CD8-positive, alpha-beta memory T cell (primary cell): ENCODE measurements at regions not wholly inside any gene's neighbourhood (a gene's known extent, or its start where the extent isn't known, plus 50 kb on each side); places are given as distances from the start of the nearest gene placed in this dataset.

Source experiments
- CTCF ChIA-PET: fragments of 350-600 bp; sonication (Branson Sonifier 250); formaldehyde crosslinking; loops from one replicate; lab custom pipeline; 2021; ENCODE audit warnings: antibody characterized with exemption; lab: Charles Lee
- POLR2A ChIA-PET: fragments of 350-600 bp; sonication (Branson Sonifier 250); formaldehyde crosslinking; loops from one replicate; lab custom pipeline; 2021; ENCODE audit warnings: antibody characterized with exemption; lab: Charles Lee
- DNase-seq, 5 donors: peaks; one replicate each; pipeline versions ENCODE4 v3.0.0 to v3.0.0-alpha.2; 2020 to 2022; ENCODE audit warnings: mixed read lengths in 1 of 5
- H3K27ac ChIP-seq: one replicate; pipeline ENCODE4 v1.7.0; 2013; ENCODE audit warnings: low read depth, mild to moderate bottlenecking, low read length, moderate library complexity
- H3K27me3 ChIP-seq: 2 replicates; pipeline ENCODE4 v1.7.0; 2013; ENCODE audit warnings: low read length, mild to moderate bottlenecking; ENCODE audit not compliant: insufficient read depth, poor library complexity, severe bottlenecking
- H3K36me3 ChIP-seq: 2 replicates; pipeline ENCODE4 v1.7.0; 2013; ENCODE audit warnings: mild to moderate bottlenecking, low read length, moderate library complexity; ENCODE audit not compliant: insufficient read depth
- H3K4me1 ChIP-seq: 2 replicates; pipeline ENCODE4 v1.7.0; 2013; ENCODE audit warnings: mild to moderate bottlenecking, low read length, moderate library complexity; ENCODE audit not compliant: insufficient read depth
- H3K4me3 ChIP-seq: 2 replicates; pipeline ENCODE4 v1.7.0; 2013; ENCODE audit warnings: mild to moderate bottlenecking, low read length
- H3K9me3 ChIP-seq: 2 replicates; pipeline ENCODE4 v1.7.0; 2013; ENCODE audit warnings: mild to moderate bottlenecking, low read length
- H3K27ac Mint-ChIP-seq, 8 donors: one replicate each; pipeline ENCODE4 v1.8.0; 2020 to 2021; ENCODE audit warnings: mixed read lengths in 8 of 8, mild to moderate bottlenecking in 6 of 8, inconsistent platforms in 3 of 8, moderate library complexity in 3 of 8
- H3K27me3 Mint-ChIP-seq, 2 donors: one replicate each; pipeline ENCODE4 v1.8.0; 2020 to 2021; ENCODE audit warnings: mixed read lengths in 2 of 2, mild to moderate bottlenecking in 1 of 2, moderate library complexity in 1 of 2
- H3K36me3 Mint-ChIP-seq, 3 donors: one replicate each; pipeline ENCODE4 v1.8.0; 2020 to 2021; ENCODE audit warnings: mixed read lengths in 3 of 3, inconsistent platforms in 1 of 3, mild to moderate bottlenecking in 1 of 3
- H3K4me1 Mint-ChIP-seq, 3 donors: one replicate each; pipeline ENCODE4 v1.8.0; 2020 to 2021; ENCODE audit warnings: mixed read lengths in 3 of 3, inconsistent platforms in 1 of 3, mild to moderate bottlenecking in 1 of 3
- H3K4me3 Mint-ChIP-seq, 7 donors: one replicate each; pipeline ENCODE4 v1.8.0; 2020 to 2021; ENCODE audit warnings: mixed read lengths in 7 of 7, mild to moderate bottlenecking in 6 of 7, moderate library complexity in 4 of 7, inconsistent platforms in 2 of 7
- H3K9me3 Mint-ChIP-seq, 5 donors: one replicate each; pipeline ENCODE4 v1.8.0; 2020 to 2022; ENCODE audit warnings: mixed read lengths in 5 of 5, mild to moderate bottlenecking in 3 of 5, moderate library complexity in 2 of 5, inconsistent platforms in 1 of 5

DNA sequence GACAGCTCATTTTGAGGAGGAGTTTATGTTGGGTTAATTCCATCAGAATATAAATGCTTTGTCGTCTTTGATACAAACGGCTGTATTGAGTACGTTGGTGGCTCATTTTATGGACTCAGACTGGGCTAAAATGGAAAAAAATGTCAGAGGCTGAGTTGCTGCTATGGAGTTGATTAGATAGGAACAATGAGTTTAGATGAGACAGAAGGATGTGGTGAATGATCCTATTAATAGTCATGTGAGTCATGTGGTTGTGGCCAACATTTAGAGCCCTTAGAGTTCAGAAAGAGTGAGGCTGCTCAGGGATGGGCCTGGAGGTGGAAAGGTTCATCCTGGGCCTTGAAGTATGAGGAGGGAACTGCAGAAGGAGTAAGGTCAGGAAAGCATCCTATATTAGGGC, 434.2 kb downstream of the MEIS1 start:
- POLR2A ChIA-PET, result no interaction called here
- DNase-seq, result no peak
- no peak overlapping the region for H3K27ac Mint-ChIP-seq
- Histone ChIP-seq H3K27me3 (no peaks in the 10 kb centered on the region), H3K4me1 (no peaks in the 10 kb centered on the region), H3K27ac (no peak overlapping the region), H3K9me3 (no peaks in the 10 kb centered on the region), H3K36me3 (no peaks in the 10 kb centered on the region), H3K4me3 (no peak overlapping the region)
- no peaks in the 10 kb centered on the region for H3K4me1 Mint-ChIP-seq
- H3K27me3 Mint-ChIP-seq, result no peaks in the 10 kb centered on the region
- peaks cover 3 to 13% (median 8%) of the 10 kb centered on the region in 5 donors for H3K9me3 Mint-ChIP-seq
- H3K36me3 Mint-ChIP-seq, result no peaks in the 10 kb centered on the region
- no peak overlapping the region for H3K4me3 Mint-ChIP-seq
- CTCF ChIA-PET, result no interaction called here

DNA sequence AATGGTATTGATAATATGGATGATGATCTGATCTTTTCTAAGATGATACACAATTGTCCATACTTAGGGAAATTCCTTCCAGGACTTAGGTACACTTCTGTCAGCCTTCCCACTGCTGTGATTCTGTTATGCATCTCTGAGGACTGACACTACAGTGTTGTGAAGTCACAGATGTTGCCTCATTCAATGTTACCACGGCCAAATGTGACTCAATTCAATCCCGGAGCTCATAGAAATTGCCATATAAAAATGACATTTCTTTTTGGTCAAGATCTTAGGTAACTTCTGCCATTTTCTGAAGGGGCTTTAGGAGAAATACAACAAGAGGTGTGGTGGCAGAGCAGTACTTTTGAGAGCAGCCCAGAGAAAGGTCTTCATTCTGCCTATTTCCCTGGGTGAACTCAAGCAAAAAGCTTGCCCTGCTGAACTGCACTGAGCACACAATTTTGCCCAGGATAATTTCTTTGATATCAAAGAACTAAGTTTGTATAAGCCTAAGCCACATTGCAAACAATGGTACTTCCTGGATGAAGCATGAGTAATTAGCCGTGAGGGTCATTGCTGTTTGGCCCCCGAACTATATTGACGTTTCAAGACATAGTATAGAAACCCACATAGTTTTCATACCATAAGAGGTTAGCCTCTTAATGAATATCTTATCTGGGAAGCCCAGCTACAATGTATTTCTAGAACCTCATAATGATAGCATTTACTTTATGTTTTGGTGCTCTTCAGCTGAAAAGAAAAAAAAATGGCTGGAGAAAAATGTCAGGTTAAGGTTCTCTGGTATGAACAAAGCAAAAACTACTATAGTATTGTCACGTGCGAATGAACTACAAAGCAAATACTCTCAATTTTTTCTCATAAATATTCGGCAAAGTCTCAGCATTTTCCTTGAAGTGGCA, 437.4 kb downstream of the MEIS1 start:
- POLR2A ChIA-PET, result no interaction called here
- Histone ChIP-seq H3K9me3 (no peaks in the 10 kb centered on the region), H3K4me1 (no peaks in the 10 kb centered on the region), H3K4me3 (no peak overlapping the region), H3K36me3 (no peaks in the 10 kb centered on the region), H3K27me3 (no peaks in the 10 kb centered on the region), H3K27ac (no peak overlapping the region)
- Mint-ChIP-seq H3K27me3 (no peaks in the 10 kb centered on the region), H3K36me3 (no peaks in the 10 kb centered on the region), H3K4me3 (no peak overlapping the region), H3K9me3 (peaks cover 5 to 13% (median 9%) of the 10 kb centered on the region in 5 donors), H3K27ac (no peak overlapping the region), H3K4me1 (no peaks in the 10 kb centered on the region)
- DNase-seq, result no peak
- CTCF ChIA-PET, result no interaction called here

DNA sequence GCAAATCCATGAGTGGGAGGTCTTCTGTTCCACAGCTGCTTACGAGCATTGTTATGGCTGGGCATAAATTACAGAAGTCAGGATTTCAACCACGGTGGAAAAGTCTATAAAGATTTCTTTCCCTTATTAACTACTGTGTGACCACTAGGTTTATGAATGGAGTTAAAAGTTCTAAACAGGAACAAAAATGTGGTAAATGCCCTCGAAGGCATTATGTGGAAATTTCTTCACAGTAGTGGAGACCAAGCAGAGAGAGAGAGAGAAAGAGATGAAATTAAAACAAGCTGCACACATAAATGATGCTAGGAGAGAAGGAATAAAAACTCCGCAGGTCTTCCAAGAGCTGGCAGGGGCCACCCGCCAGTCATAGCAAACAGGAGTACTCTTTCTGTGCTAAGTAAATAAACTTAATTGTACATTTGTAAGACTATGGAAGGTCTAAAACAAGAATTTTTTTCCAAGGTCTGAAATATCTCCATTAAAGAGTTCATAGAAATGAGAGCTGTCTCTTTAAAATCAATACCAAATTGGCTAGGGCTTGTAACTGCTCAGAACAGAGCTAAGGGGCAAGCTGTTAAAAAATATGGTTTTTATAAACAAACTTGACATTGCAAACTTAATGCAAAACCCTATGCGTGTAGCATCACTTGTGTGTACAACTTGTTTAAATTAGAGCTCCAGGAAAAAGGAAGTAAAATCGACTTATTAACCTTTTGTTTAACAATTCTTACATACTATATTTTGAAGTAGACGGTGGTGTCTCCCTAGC, 438.2 kb downstream of the MEIS1 start:
- ChIA-PET CTCF (no interaction called here), POLR2A (no interaction called here)
- H3K9me3 ChIP-seq, result no peaks in the 10 kb centered on the region
- no peak overlapping the region for H3K27ac ChIP-seq
- no peaks in the 10 kb centered on the region for H3K36me3 Mint-ChIP-seq
- H3K4me1 ChIP-seq, result no peaks in the 10 kb centered on the region
- DNase-seq, result no peak
- no peaks in the 10 kb centered on the region for H3K27me3 ChIP-seq
- H3K4me3 Mint-ChIP-seq, result no peak overlapping the region
- H3K9me3 Mint-ChIP-seq, result peaks cover 5 to 10% (median 7%) of the 10 kb centered on the region in 5 donors
- no peaks in the 10 kb centered on the region for H3K27me3 Mint-ChIP-seq
- H3K4me3 ChIP-seq, result no peak overlapping the region
- no peak overlapping the region for H3K27ac Mint-ChIP-seq
- H3K36me3 ChIP-seq, result no peaks in the 10 kb centered on the region
- no peaks in the 10 kb centered on the region for H3K4me1 Mint-ChIP-seq

DNA sequence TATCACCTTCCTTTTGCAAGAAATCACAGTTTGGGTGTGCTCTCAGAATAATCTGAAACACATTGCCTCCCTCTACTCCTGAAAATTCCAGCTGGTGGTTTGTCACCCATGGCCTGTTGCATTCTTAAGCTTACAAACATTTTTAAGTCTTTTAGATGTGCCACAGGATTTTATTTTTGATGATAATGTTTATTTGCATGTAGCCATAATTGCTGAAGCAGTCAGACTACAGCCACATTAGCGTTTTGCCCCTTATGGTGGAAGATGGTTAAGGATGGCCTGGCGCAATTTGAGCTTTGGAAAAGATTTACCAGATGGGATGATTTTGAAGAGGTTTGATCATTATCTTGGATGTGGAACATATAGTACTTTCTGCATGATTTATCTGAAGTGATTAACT, 439.5 kb downstream of the MEIS1 start:
- POLR2A ChIA-PET, result no interaction called here
- Mint-ChIP-seq H3K36me3 (no peaks in the 10 kb centered on the region), H3K4me1 (no peaks in the 10 kb centered on the region)

DNA sequence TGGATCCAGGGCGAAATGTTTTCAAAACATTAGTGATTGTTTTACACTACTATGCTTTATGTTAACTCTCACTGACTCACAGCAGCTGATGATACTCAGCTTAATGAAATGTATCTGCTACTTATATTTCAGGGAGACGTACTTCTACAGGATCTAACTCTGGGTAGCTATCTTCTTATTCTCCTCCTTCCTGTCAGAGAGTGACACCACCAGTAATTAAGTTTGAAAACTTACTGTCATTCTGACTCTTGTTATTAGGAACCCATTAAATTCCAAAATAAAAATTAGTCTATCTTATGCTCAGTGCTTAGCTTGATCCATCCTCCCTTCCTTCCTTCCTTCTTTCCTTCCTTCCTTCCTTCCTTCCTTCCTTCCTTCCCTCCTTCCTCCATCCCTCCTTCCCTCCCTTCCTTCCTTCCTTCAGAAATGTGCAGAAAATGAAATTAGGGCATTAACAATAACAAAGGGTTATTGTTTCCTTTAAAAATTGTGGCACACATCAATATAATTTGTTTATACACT, 441.1 kb downstream of the MEIS1 start:
- H3K4me3 ChIP-seq, result no peak overlapping the region
- no peaks in the 10 kb centered on the region for H3K4me1 ChIP-seq
- no peaks in the 10 kb centered on the region for H3K36me3 ChIP-seq
- Mint-ChIP-seq H3K36me3 (no peaks in the 10 kb centered on the region), H3K4me3 (peak overlapping the region in 1 of 7 donors; percentile 48), H3K27me3 (no peaks in the 10 kb centered on the region), H3K27ac (no peak overlapping the region), H3K9me3 (peaks cover 0 to 7% (median 2%) of the 10 kb centered on the region in 5 donors), H3K4me1 (no peaks in the 10 kb centered on the region)
- DNase-seq, result no peak
- no peak overlapping the region for H3K27ac ChIP-seq
- POLR2A ChIA-PET, result no interaction called here
- no peaks in the 10 kb centered on the region for H3K27me3 ChIP-seq
- CTCF ChIA-PET, result no interaction called here
- no peaks in the 10 kb centered on the region for H3K9me3 ChIP-seq

More for the DNA sequence above, 439.5 kb downstream of the MEIS1 start:
- Mint-ChIP-seq H3K27me3 (no peaks in the 10 kb centered on the region), H3K27ac (no peak overlapping the region), H3K4me3 (no peak overlapping the region), H3K9me3 (peaks cover 2 to 6% (median 5%) of the 10 kb centered on the region in 5 donors)
- Histone ChIP-seq H3K4me1 (no peaks in the 10 kb centered on the region), H3K4me3 (no peak overlapping the region), H3K27me3 (no peaks in the 10 kb centered on the region), H3K36me3 (no peaks in the 10 kb centered on the region), H3K9me3 (no peaks in the 10 kb centered on the region), H3K27ac (no peak overlapping the region)
- CTCF ChIA-PET, result no interaction called here
- DNase-seq, result no peak

DNA sequence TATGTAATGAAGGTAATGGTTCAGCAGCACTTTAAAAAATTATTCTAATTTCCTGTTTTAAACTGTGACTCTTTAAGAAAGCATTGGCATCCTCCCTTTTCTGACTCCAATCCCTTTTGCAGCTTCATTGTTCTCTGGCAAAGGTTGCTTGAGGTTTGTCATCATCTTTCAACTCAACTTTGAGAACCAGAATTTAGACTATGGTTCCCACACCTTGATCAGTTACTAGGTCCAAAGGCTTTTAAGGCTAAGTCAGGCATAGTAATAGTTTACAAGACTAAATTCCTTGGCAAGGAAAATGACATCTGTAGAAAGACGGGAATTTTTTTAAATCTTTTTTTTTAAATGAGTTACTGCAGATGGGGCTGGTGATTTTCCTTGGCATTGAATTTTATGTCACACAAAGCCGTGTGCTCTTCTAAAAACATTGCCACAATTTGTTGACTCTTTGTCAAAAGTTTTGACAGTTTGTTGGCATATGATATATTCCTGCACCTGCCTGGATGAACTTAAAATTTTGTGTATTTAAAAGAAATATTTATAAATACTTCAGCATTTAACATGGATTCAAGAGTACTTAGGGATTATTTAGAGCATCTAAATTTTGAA, 451.0 kb downstream of the MEIS1 start:
- Histone ChIP-seq H3K36me3 (no peaks in the 10 kb centered on the region), H3K9me3 (no peaks in the 10 kb centered on the region), H3K4me1 (no peaks in the 10 kb centered on the region), H3K4me3 (no peak overlapping the region), H3K27me3 (no peaks in the 10 kb centered on the region), H3K27ac (no peak overlapping the region)
- peaks cover 4 to 12% (median 7%) of the 10 kb centered on the region in 5 donors for H3K9me3 Mint-ChIP-seq
- ChIA-PET POLR2A (no interaction called here), CTCF (no interaction called here)
- H3K36me3 Mint-ChIP-seq, result no peaks in the 10 kb centered on the region
- H3K27ac Mint-ChIP-seq, result no peak overlapping the region
- H3K4me1 Mint-ChIP-seq, result no peaks in the 10 kb centered on the region
- H3K4me3 Mint-ChIP-seq, result no peak overlapping the region
- H3K27me3 Mint-ChIP-seq, result no peaks in the 10 kb centered on the region
- DNase-seq, result no peak

DNA sequence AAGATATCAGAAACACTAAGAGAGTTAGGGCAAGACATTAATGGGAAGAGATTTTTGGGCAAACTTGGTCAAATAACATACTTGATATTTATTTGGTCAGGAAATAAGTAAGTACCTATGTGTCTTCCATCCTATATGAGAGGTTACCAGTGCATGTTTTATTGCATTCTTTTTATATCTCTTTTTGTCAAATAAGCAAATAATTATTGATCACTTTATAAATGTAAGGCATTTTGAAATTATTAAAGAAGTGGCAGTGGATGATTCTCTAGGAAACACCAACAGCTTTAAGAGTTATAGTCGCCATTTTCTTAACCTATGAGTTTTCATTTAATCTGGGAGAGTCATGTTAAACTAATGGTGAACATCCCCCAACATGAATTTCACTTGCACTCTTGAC, 453.3 kb downstream of the MEIS1 start:
- H3K4me1 ChIP-seq, result no peaks in the 10 kb centered on the region
- POLR2A ChIA-PET, result no interaction called here
- H3K27ac ChIP-seq, result no peak overlapping the region
- no peak for DNase-seq
- no peaks in the 10 kb centered on the region for H3K4me1 Mint-ChIP-seq
- no peaks in the 10 kb centered on the region for H3K36me3 Mint-ChIP-seq
- H3K4me3 Mint-ChIP-seq, result no peak overlapping the region
- no peaks in the 10 kb centered on the region for H3K27me3 ChIP-seq
- H3K36me3 ChIP-seq, result no peaks in the 10 kb centered on the region
- H3K9me3 ChIP-seq, result no peaks in the 10 kb centered on the region
- no peak overlapping the region for H3K27ac Mint-ChIP-seq
- peaks cover 4 to 10% (median 7%) of the 10 kb centered on the region in 5 donors for H3K9me3 Mint-ChIP-seq
- CTCF ChIA-PET, result no interaction called here
- H3K4me3 ChIP-seq, result no peak overlapping the region
- no peaks in the 10 kb centered on the region for H3K27me3 Mint-ChIP-seq
